Thyroid gland (tissue), 4 donors: ENCODE measurements at regions not wholly inside any gene's neighbourhood (a gene's known extent, or its start where the extent isn't known, plus 50 kb on each side); places are given as distances from the start of the nearest gene placed in this dataset.

Experiments
- POLR2A ChIP-seq, 2 donors: fragments of 450-650 bp; IDR thresholded peaks; one replicate each; pipeline ENCODE4 v1.6.1; 2017; ENCODE audit warnings: antibody characterized with exemption in 2 of 2, mild to moderate bottlenecking in 2 of 2, moderate library complexity in 1 of 2
- TF ChIP-seq, protein P1 (sequence below), 6 experiments: fragments of 200-600 bp in 3 of 6; fragments of 450-650 bp in 3 of 6; sonication (generic) in 3 of 6; IDR thresholded peaks; one replicate each; pipeline ENCODE4 v1.5.1; 2016 to 2019; ENCODE audit warnings: antibody characterized with exemption in 6 of 6, mild to moderate bottlenecking in 2 of 6, inconsistent platforms in 1 of 6, moderate library complexity in 1 of 6

DNA sequence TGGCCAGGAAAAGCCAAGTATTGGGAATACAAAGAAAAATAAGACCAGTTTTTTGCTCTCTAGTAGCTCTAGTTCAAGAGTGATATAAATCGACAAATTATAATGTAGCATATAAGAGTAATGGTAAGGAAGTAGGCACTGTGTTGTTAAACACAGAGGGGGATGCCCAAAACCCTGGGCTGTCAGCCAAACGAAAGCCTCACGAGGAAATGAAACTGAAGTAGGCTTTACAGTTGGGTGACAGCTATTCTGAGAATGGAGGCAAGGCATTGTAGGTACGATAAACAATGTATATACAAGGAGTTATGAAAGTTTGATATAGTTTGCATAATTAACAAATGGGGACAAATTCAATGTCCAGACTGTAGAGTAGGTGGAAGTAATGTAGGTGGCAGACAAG, 176.4 kb downstream of the FAM181B start:
- no peak for TF ChIP-seq POLR2A (IDR thresholded peaks at IDR 0.05)
- TF ChIP-seq, protein P1, sequence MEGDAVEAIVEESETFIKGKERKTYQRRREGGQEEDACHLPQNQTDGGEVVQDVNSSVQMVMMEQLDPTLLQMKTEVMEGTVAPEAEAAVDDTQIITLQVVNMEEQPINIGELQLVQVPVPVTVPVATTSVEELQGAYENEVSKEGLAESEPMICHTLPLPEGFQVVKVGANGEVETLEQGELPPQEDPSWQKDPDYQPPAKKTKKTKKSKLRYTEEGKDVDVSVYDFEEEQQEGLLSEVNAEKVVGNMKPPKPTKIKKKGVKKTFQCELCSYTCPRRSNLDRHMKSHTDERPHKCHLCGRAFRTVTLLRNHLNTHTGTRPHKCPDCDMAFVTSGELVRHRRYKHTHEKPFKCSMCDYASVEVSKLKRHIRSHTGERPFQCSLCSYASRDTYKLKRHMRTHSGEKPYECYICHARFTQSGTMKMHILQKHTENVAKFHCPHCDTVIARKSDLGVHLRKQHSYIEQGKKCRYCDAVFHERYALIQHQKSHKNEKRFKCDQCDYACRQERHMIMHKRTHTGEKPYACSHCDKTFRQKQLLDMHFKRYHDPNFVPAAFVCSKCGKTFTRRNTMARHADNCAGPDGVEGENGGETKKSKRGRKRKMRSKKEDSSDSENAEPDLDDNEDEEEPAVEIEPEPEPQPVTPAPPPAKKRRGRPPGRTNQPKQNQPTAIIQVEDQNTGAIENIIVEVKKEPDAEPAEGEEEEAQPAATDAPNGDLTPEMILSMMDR (IDR thresholded peaks at IDR 0.05) = no peak
